GM12892 (cell line): ENCODE measurements at regions not wholly inside any gene's neighbourhood (a gene's known extent, or its start where the extent isn't known, plus 50 kb on each side); places are given as distances from the start of the nearest gene placed in this dataset.

ENCODE experiments used
- POLR2AphosphoS5 ChIP-seq: IDR thresholded peaks from 2 replicates; pipeline ENCODE4 v1.6.1; 2011; ENCODE audit warnings: low read depth, low read length, control low read depth
- TAF1 ChIP-seq: IDR thresholded peaks from 2 replicates; pipeline ENCODE4 v1.6.1; 2011; ENCODE audit warnings: low read depth, mild to moderate bottlenecking, control low read depth, low read length, borderline replicate concordance

DNA sequence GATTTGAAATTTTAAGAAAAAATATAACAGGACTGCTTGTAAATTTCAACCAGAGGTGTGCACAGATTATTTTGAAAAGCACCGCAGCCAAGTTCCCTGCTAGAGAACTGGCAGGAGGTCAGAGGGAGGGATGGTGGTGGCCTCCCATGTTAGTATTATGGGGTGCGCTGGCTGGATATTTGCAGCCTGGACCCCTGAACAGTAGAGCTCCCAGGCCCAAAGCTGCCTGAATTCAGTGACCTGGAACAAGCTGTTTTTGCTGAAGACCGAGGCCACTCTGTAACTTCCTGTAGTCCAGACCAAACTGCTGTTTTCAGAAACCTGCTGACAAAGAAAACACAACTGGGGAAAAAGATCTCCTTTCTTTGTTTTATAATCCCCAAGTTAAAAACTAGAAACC lies 314.3 kb downstream of the TNS1 start:
- TF ChIP-seq TAF1 = no peak
- no peak for TF ChIP-seq POLR2AphosphoS5
